NCI-H524 treated with DMSO at 0.1 percent for 48 hours (cell line): ENCODE measurements at regions not wholly inside any gene's neighbourhood (a gene's known extent, or its start where the extent isn't known, plus 50 kb on each side); places are given as distances from the start of the nearest gene placed in this dataset.

Experiments
- DNase-seq: peaks from one replicate; lab custom pipeline; 2025; lab: John Stamatoyannopoulos, UW

GRCh38 chr1:4518621-4519020 is 135.8 kb upstream of the AJAP1 start:
- no peak for DNase-seq

GRCh38 chr1:4519954-4520353 is 134.5 kb upstream of the AJAP1 start:
- DNase-seq, result no peak

DNA sequence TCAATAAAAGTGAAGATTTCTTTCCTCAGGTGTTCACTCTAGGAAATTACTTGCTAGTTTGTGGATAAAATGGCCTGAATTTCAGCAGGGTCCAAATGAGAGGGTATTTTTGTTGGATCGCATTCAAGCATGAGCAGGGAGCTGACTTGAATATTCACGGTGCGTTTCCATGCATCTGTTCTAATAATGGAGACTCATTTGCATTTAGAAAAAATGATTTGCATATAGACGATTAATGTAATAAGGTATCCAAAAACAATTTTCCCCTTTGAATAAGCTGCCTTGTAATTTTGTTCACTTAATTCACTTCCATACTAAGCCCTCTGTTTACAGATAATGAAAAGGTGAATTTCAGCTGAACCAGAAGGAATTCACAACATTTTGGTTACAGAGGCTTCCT is 130.9 kb upstream of the AJAP1 start:
- no peak for DNase-seq

DNA sequence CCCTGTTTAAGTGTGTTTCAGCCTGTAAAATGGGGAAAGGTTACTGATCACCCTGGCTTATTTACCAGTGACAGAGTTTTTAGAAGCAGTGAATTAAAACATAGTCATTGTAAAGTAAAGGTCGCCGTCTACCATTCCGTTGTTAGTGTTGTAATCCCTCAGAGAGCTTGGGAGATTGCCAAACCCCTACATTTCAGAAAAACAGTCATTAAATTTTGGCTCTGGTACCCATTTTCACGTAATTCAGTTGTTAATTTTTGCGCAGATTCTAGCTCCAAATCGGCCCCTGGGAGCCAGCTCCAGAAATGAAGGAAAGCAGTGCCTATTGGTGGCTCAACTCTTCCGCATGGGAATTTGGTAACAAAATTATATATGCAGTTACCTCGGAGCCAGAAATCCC is 127.7 kb upstream of the AJAP1 start:
- no peak for DNase-seq

DNA sequence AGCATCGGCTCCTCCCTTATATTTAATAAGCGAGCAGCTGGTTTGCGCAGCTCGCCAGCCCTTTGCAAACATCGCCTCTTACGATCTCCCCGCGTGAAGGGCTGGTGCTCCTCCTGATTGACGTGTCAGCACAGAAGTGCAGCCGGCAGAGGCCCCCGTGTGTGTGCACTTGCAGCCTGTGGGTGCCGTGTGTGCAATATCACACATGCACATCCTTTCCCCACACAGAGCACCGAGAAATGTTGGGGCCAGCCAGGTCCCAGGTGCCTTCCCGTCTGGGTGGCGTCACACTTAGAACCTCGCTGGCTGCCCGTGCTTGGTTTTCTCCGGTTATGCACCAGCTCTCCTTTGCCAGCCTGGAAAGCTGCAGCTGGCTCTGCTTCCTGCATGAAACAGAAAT is 126.6 kb upstream of the AJAP1 start:
- no peak for DNase-seq

GRCh38 chr1:4528590-4528989 is 125.8 kb upstream of the AJAP1 start:
- no peak for DNase-seq

- no peak for DNase-seq
These were observed 124.8 kb upstream of the AJAP1 start for GRCh38 chr1:4529446-4530165.

DNA sequence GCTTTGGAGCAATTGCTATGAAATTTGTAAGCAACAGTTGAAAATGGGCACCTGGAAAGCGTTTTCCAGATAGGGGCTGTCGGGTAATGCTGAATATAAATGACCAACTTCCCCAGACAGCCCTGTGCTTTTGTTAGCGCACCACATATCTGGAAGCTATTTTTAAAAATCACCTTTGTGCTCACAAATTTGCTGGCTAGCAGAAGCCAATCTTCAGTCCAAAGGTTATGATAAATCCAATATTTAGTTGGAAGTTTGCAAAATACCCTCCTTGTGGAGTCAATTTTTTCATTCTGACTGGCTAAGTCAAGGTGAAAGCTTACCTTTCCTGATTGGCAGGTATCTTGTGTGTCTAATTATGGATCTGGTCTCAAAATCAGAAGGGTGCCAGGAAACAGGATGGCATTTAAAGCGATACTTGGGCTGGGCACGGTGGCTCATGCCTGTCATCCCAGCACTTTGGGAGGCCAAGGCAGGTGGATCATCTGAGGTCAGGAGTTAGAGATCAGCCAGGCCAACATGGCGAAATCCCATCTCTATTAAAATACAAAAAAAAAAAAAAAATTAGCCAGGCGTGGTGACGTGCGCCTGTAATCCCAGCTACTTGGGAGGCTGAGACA is 124.1 kb upstream of the AJAP1 start:
- DNase-seq, result no peak

GRCh38 chr1:4531842-4532241 is 122.6 kb upstream of the AJAP1 start:
- no peak for DNase-seq

DNA sequence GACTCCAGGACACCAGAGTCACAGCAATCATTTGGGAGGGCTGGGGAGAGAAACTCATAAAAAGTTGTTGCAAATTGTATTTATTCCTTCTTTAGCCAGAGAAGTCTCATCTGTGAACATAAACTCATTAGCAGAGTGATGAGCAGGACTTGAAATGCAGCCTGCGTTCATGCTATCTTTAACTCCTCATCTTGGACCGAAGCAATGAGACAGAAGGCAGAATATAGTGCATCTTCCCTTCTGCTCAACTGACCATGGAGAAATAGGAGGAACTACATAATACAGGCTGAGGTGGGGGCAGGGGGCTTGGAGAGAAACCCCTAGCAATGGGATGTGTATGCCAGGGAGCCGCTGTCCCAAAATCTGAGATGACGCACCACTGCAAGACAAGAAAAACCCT is 121.8 kb upstream of the AJAP1 start:
- DNase-seq, result no peak

- DNase-seq, result no peak
These were observed 107.5 kb upstream of the AJAP1 start for GRCh38 chr1:4546911-4547310.

GRCh38 chr1:4549930-4550329 is 104.5 kb upstream of the AJAP1 start:
- DNase-seq, result no peak

GRCh38 chr1:4550941-4551340 is 103.5 kb upstream of the AJAP1 start:
- no peak for DNase-seq

DNA sequence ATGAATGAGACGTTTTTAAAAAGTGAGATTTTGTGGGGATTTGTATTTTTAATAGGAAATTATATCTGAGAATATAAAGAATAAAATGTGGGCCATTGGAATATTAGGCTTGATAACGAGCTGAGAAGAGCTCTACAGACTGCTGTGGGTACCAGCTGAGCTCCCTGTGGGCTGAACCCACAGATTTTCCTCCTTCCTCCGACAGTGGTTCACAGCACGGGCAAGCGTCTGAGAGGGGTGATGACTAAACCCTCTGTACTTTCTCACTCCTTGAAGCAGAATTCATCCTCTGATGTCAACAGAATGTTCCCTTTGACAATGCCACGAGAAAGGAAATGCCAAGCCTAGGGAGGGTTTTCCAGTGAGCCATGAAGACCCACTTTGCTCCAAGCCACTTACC is 102.7 kb upstream of the AJAP1 start:
- DNase-seq, result no peak

- no peak for DNase-seq
These were observed 100.6 kb upstream of the AJAP1 start for GRCh38 chr1:4553761-4554160.

DNA sequence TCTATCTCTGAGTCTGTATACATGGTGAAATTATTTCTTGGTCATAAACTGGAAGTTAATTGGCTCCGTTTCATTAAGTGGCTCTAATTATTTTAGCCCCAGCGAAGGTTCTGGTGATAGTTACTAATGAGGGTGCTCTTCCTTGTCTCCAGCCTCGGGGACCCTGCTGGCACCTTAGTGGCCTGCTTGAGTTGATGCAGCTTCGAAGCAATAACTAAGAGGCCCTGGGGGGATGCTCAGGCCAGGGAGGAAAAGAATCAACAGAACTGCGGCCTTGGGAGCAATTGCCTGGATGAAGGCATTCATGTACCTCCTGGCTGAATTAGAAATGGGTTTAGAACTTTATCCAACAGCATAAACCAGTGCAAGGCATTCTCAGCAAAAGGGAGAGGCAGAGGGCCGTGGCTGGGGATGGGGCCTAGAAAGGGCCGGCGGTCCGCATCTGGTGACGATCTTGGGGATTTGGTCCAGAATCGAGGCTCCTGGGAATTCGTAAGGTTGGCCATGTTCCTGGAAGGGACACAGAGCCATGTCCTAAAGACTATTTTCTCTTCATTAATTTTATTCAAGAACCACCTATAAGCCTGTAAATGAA is 100.0 kb upstream of the AJAP1 start:
- DNase-seq, result no peak

DNA sequence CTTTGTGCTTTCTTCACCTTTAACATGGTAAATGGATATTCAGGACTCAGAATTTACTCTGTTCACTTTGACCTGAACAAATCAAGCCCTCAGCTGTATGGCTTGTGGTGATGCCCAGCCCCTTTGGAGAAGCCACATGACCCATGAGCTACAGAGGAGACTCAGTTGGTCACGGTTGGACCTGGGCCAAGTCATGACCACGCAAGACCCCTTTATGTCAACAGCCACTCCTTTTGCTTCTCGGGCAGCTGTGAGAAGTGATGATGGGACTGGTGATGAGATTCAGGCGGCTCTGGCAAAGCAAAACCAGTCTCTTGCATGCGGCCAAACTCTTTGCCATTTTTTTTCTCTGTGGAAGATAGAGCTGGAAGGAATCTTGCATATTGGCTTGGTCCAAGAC is 96.5 kb upstream of the AJAP1 start:
- no peak for DNase-seq

GRCh38 chr1:4561205-4561604 is 93.2 kb upstream of the AJAP1 start:
- DNase-seq, result no peak

DNA sequence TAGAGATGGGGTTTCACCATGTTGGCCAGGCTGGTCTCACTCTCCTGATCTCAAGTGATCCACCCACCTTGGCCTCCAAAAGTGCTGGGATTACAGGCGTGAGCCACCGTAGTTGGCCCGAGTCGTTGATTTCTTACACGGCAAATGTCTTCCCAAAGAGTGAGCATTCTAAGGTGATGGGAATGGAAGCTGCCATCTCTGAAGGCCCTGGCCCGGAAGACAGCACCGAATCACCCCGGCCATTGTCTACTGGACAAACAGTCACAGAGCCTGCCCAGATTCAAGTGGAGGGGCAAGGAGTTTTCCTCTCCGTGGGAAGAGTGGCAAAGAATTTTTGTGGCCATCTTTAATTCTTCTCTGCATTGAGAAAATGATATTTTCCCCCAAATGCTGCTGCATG is 92.1 kb upstream of the AJAP1 start:
- DNase-seq, result no peak

GRCh38 chr1:4563586-4563985 is 90.8 kb upstream of the AJAP1 start:
- no peak for DNase-seq

DNA sequence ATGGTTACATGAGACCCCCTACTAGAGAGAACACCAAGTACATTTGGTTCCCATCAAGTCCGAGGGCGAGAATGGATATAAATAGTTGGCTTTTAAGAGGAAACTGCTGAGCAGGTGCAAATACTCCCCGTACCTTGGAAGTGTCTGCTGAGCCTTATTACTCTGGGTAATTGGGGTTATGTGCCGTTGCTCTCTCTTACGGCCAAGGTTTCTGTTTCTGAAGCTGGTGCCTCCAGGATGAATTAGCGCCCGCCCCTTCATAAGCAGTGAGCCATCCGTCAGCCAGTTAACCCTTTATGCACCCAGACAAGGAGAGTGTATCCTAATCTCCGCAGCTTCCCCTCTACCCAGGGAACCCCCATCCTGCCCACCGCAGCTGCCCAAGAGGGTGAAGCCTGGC is 90.4 kb upstream of the AJAP1 start:
- DNase-seq, result no peak

DNA sequence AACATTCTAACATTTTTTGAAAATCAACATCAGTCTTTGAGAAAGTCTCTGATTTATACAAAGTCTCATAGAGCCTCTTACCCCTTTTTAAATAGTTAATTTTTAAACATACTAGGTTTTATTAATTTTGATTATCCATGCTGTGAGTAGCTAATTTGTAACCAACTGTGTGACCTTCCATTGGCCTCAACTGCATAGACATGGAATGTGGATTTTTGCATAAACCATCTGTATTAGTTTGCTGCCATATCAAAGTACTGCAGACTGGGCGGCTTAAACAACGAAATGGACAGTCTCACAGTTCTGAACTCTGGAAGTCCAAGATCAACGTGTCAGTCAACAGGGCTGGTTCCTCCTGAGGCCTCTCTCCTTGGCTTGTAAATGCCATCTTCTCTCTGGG is 89.2 kb upstream of the AJAP1 start:
- DNase-seq, result no peak

- no peak for DNase-seq
These were observed 88.5 kb upstream of the AJAP1 start for GRCh38 chr1:4565801-4566449.
